Smooth muscle cell (in vitro differentiated cells): ENCODE measurements at regions not wholly inside any gene's neighbourhood (a gene's known extent, or its start where the extent isn't known, plus 50 kb on each side); places are given as distances from the start of the nearest gene placed in this dataset.

ENCODE experiments used
- DNase-seq: peaks from one replicate; lab custom pipeline; 2025; ENCODE audit not compliant: unreplicated experiment; lab: John Stamatoyannopoulos, UW
- H2AFZ ChIP-seq: fragments of 200-600 bp; sonication (generic); 2 replicates; pipeline ENCODE4 v1.6.0; 2016; ENCODE audit warnings: antibody characterized with exemption, low read depth, mild to moderate bottlenecking
- H3F3A ChIP-seq: fragments of 200-600 bp; sonication (generic); 2 replicates; pipeline ENCODE4 v1.6.0; 2017; ENCODE audit warnings: antibody characterized with exemption, low read depth
- H3K27ac ChIP-seq: fragments of 200-600 bp; sonication (generic); 2 replicates; pipeline ENCODE4 v1.5.1; 2016; ENCODE audit warnings: low read depth, mild to moderate bottlenecking
- H3K27me3 ChIP-seq: fragments of 200-600 bp; sonication (generic); 2 replicates; pipeline ENCODE4 v1.6.1; 2016; ENCODE audit warnings: low read depth, mild to moderate bottlenecking
- H3K36me3 ChIP-seq: fragments of 200-600 bp; sonication (generic); 2 replicates; pipeline ENCODE4 v1.5.1; 2016; ENCODE audit warnings: low read depth
- H3K4me1 ChIP-seq: fragments of 200-600 bp; sonication (generic); 2 replicates; pipeline ENCODE4 v1.5.1; 2016; ENCODE audit warnings: low read depth
- H3K4me2 ChIP-seq: fragments of 200-600 bp; sonication (generic); 2 replicates; pipeline ENCODE4 v1.6.0; 2016; ENCODE audit warnings: mild to moderate bottlenecking
- H3K4me3 ChIP-seq: fragments of 200-600 bp; sonication (generic); 2 replicates; pipeline ENCODE4 v1.5.1; 2016; ENCODE audit warnings: mild to moderate bottlenecking
- H3K79me2 ChIP-seq: fragments of 200-600 bp; sonication (generic); 2 replicates; pipeline ENCODE4 v1.6.0; 2016; ENCODE audit warnings: low read depth, mild to moderate bottlenecking
- H3K9ac ChIP-seq: fragments of 200-600 bp; sonication (generic); 2 replicates; pipeline ENCODE4 v1.6.0; 2016; ENCODE audit warnings: low read depth
- H3K9me3 ChIP-seq: fragments of 200-600 bp; sonication (generic); replicated peaks from 2 replicates; pipeline ENCODE4 v1.5.1; 2016; ENCODE audit warnings: low read depth
- H4K20me1 ChIP-seq: fragments of 200-600 bp; sonication (generic); 2 replicates; pipeline ENCODE4 v1.6.0; 2016; ENCODE audit warnings: low read depth
- WGBS: methylation state at CpG from one replicate; pipeline ENCODE4 v1.1.7; 2016; ENCODE audit warnings: low lambda C conversion rate; 5-methylcytosine and 5-hydroxymethylcytosine counted together
- TF ChIP-seq, protein P1 (sequence below): fragments of 200-600 bp; sonication (generic); IDR thresholded peaks from 2 replicates; pipeline ENCODE4 v1.5.1; 2017; ENCODE audit warnings: borderline replicate concordance, mild to moderate bottlenecking, antibody characterized with exemption; ENCODE audit not compliant: insufficient read depth, poor library complexity, severe bottlenecking

DNA sequence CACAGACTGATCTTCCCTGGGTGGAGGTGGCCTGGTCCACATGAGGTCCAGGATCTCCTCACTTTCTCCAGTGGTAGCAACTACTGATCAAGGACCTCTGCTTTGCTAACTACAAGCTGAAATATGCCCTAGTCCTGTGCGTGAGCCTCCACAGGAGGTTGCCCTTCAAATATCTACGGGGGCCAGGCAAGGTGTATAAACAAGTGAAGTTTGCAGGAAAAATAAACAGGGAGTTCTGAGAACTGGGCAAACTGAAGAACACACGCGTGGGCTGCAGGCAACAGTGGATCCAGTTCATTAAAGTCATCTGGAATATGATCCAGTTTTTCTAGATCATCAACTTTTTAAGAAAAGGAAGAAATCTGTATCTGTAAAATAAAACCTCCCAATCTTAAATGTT, 167.5 kb upstream of the NR3C1 start:
- no peak overlapping the region for H2AFZ ChIP-seq
- no peaks in the 10 kb centered on the region for H3K79me2 ChIP-seq
- no peaks in the 10 kb centered on the region for H3F3A ChIP-seq
- no peaks in the 10 kb centered on the region for H3K36me3 ChIP-seq
- no peak overlapping the region for H3K9ac ChIP-seq
- no peaks in the 10 kb centered on the region for H4K20me1 ChIP-seq
- H3K27ac ChIP-seq: no peak overlapping the region
- TF ChIP-seq, protein P1, sequence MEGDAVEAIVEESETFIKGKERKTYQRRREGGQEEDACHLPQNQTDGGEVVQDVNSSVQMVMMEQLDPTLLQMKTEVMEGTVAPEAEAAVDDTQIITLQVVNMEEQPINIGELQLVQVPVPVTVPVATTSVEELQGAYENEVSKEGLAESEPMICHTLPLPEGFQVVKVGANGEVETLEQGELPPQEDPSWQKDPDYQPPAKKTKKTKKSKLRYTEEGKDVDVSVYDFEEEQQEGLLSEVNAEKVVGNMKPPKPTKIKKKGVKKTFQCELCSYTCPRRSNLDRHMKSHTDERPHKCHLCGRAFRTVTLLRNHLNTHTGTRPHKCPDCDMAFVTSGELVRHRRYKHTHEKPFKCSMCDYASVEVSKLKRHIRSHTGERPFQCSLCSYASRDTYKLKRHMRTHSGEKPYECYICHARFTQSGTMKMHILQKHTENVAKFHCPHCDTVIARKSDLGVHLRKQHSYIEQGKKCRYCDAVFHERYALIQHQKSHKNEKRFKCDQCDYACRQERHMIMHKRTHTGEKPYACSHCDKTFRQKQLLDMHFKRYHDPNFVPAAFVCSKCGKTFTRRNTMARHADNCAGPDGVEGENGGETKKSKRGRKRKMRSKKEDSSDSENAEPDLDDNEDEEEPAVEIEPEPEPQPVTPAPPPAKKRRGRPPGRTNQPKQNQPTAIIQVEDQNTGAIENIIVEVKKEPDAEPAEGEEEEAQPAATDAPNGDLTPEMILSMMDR: no peak
- no peak overlapping the region for H3K4me2 ChIP-seq
- H3K4me3 ChIP-seq: no peak overlapping the region
- DNase-seq: no peak
- H3K4me1 ChIP-seq: no peaks in the 10 kb centered on the region
- no peaks in the 10 kb centered on the region for H3K9me3 ChIP-seq
- H3K27me3 ChIP-seq: no peaks in the 10 kb centered on the region
- 93% methylated on average over 4 of the region's 4 CpGs for WGBS

DNA sequence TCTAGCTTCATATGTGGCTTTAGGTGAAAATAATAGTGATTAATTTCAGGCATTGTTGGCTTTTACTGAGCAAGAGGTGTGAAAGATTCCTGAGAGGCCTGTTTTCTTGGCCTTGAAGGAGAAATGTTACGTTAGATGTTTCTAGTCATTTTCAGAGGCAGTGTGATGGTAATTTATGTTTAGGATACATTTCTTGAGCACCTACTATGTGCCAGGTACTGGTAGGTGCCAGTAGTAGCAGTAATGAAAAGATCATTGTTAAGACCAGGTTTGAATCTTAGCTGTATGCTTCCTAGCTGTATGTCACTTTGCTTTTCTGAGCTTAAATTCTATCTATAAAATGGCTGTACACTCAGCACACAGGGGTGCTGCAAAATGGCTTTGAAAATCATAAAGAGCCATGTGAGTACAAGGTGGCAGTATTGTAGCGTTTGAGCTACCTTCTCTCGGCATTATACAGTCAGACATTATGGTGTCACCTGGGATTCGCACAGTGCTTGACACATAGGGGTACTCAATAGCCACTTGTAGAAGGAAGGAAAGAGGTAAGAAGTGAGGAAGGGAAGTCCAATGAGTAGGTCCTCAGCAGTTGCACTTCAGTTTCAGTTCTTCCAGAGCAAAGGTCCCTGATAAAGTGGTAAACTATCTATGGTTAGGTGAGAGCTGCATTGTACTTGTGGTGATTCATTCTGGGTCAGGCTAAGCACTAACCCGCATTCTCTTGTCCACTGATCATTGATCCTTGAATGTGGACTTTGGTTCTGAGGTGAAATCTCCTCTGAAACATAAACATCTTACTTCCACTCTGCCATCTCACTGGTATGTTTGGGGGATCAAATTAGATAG, 166.5 kb upstream of the NR3C1 start:
- no peak overlapping the region for H3K27ac ChIP-seq
- H3K36me3 ChIP-seq: no peaks in the 10 kb centered on the region
- no peak for DNase-seq
- no peak overlapping the region for H3K9ac ChIP-seq
- H3K79me2 ChIP-seq: no peaks in the 10 kb centered on the region
- H3K4me3 ChIP-seq: no peak overlapping the region
- TF ChIP-seq, protein P1: no peak
- H3F3A ChIP-seq: no peaks in the 10 kb centered on the region
- WGBS: 97% methylated on average over 5 of the region's 5 CpGs
- H3K27me3 ChIP-seq: no peaks in the 10 kb centered on the region
- H3K4me1 ChIP-seq: no peaks in the 10 kb centered on the region
- H3K4me2 ChIP-seq: no peak overlapping the region
- no peaks in the 10 kb centered on the region for H3K9me3 ChIP-seq
- H4K20me1 ChIP-seq: no peaks in the 10 kb centered on the region
- H2AFZ ChIP-seq: no peak overlapping the region

DNA sequence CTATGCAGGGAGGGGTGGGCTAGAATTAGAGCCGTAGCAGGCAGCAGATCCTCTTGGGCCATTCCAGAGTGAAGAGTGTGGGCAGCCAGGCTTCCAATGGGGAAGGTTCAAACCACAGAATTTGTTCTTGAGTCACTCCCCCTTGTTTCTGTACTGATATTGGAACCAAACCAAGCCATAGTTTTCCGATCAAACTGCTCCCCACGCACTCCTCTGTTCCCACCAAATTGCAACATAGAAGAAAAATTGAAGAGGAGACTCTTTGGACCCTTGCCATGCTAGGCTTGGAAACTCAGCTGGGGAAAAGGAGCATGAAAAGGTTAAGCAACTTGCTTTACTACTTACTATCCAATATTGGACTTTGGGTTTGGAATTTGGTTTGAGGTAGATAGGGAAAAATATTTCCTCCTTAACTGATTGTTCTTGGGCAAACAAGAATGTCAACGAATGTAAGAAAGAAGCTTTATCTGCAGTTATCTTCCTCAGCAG, 165.8 kb upstream of the NR3C1 start:
- no peak overlapping the region for H3K27ac ChIP-seq

More for the DNA sequence above, 165.8 kb upstream of the NR3C1 start:
- Histone ChIP-seq H3K36me3 (no peaks in the 10 kb centered on the region), H3K79me2 (no peaks in the 10 kb centered on the region), H3K9me3 (no peaks in the 10 kb centered on the region), H4K20me1 (no peaks in the 10 kb centered on the region), H3K4me1 (no peaks in the 10 kb centered on the region), H3K4me2 (no peak overlapping the region), H3K9ac (no peak overlapping the region), H3F3A (no peaks in the 10 kb centered on the region), H3K27me3 (no peaks in the 10 kb centered on the region), H2AFZ (no peak overlapping the region), H3K4me3 (no peak overlapping the region)
- TF ChIP-seq, protein P1: no peak
- no peak for DNase-seq
- WGBS: 95% methylated on average over 4 of the region's 4 CpGs
